ENCODE measurements at regions not wholly inside any gene's neighbourhood (a gene's known extent, or its start where the extent isn't known, plus 50 kb on each side); places are given as distances from the start of the nearest gene placed in this dataset.

DNA sequence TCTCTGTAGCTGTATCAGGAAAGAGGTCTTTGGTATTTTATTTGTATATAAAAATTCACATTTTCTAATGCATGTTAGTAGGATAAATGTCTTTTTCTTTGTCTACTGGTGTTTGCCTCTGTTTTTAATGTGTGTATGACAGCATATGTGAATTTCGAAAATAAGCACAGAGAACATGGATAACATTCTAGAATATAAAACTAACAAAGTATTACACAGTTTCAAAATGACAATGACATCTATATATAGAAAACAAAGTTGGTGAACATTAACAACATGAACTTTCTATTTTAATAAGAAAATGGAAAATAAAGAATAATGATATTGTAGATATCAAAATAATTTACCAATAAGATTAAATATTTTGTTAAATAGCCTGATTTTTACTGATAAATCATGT, 608.0 kb downstream of the COL12A1 start:
- no peaks in the 10 kb centered on the region for H4K20me1 ChIP-seq (ENCODE audit: insufficient read depth, low read length)
- no peaks in the 10 kb centered on the region for H3K36me3 ChIP-seq (replicated peaks in 1 of 2; ENCODE audit: control insufficient read depth in 1 of 2, insufficient read depth in 2 of 2, low read length in 2 of 2)
- H3K27ac ChIP-seq (ENCODE audit: extremely low read length, insufficient read depth, low read length) = no peak overlapping the region
- intact Hi-C loops (cut with micrococcal nuclease; ENCODE audit: unreplicated experiment) = no loop called here
- in situ Hi-C loops (cut with HindIII; ENCODE audit: extremely low pct_ligation_motif_present, low pct_unique_long_range_greater_than_20kb) = loop anchor here (25.0 kb wide), 1 partner anchor 614 kb away; the partner anchor contains the start of gene COL12A1
- FAIRE-seq (no peak), DNase-seq (ENCODE audit: low spot score) (no peak), ATAC-seq (no peak)
- BruUV-seq (replicated peaks) = no TSS peak
- no peak overlapping the region for H2AFZ ChIP-seq (ENCODE audit: low read length)
- ChIA-PET POLR2A (no interaction called here), CTCF (ENCODE audit: low intra/inter-chr PET ratio, low total read pairs) (no interaction called here)
- H3K4me2 ChIP-seq (ENCODE audit: low read depth, low read length) = no peak overlapping the region
- no peak overlapping the region for H3K9ac ChIP-seq (ENCODE audit: insufficient read depth, low read depth, low read length)
- no peaks in the 10 kb centered on the region for H3K4me1 ChIP-seq (ENCODE audit: insufficient read depth, low read length)
- no peaks in the 10 kb centered on the region for H3K79me2 ChIP-seq (ENCODE audit: insufficient read depth, low read length)
- no peaks in the 10 kb centered on the region for H3K9me3 ChIP-seq (ENCODE audit: low read length)
- TF ChIP-seq, protein P1, sequence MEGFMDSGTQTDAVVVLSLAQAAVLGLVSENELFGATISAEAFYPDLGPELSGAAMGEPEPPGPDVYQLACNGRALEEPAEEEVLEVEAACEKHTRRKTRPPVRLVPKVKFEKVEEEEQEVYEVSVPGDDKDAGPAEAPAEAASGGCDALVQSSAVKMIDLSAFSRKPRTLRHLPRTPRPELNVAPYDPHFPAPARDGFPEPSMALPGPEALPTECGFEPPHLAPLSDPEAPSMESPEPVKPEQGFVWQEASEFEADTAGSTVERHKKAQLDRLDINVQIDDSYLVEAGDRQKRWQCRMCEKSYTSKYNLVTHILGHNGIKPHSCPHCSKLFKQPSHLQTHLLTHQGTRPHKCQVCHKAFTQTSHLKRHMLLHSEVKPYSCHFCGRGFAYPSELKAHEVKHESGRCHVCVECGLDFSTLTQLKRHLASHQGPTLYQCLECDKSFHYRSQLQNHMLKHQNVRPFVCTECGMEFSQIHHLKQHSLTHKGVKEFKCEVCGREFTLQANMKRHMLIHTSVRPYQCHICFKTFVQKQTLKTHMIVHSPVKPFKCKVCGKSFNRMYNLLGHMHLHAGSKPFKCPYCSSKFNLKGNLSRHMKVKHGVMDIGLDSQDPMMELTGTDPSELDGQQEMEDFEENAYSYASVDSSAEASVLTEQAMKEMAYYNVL (CRISPR knock-in tag; IDR thresholded peaks at IDR 0.05; ENCODE audit: borderline replicate concordance) = no peak
- TF ChIP-seq FOXK2 (IDR thresholded peaks at IDR 0.05) (no peak), NR1H2 (CRISPR knock-in tag; IDR thresholded peaks at IDR 0.05; ENCODE audit: borderline replicate concordance, low read depth) (no peak), SUZ12 (IDR thresholded peaks at IDR 0.05; ENCODE audit: low read depth, low read length) (no peak), HCFC1 (IDR thresholded peaks at IDR 0.05; ENCODE audit: low read depth, low read length) (no peak), ZNF550 (CRISPR knock-in tag; IDR thresholded peaks at IDR 0.05; ENCODE audit: borderline replicate concordance) (no peak), HDAC1 (CRISPR knock-in tag; IDR thresholded peaks at IDR 0.05) (no peak), IKZF1 (IDR thresholded peaks at IDR 0.05) (no peak), REL (CRISPR knock-in tag; conservative IDR thresholded peaks at IDR 0.05) (no peak), ZNF577 (CRISPR knock-in tag; IDR thresholded peaks at IDR 0.05; ENCODE audit: borderline replicate concordance, low read depth) (no peak), HMG20B (CRISPR knock-in tag; conservative IDR thresholded peaks at IDR 0.05) (no peak), MEIS1 (CRISPR knock-in tag; IDR thresholded peaks at IDR 0.05; ENCODE audit: borderline replicate concordance) (no peak), ATRX (CRISPR knock-in tag; IDR thresholded peaks at IDR 0.05; ENCODE audit: borderline replicate concordance) (no peak), POLR2A (IDR thresholded peaks at IDR 0.05; ENCODE audit: insufficient read depth in 1 of 2, low read depth in 2 of 2, low read length in 2 of 2) (no peak), EP300 (IDR thresholded peaks at IDR 0.05; ENCODE audit: low read depth in 2 of 2, low read length in 2 of 2) (no peak), EP300 (CRISPR knock-in tag; IDR thresholded peaks at IDR 0.05; ENCODE audit: borderline replicate concordance) (no peak), SP140L (CRISPR knock-in tag; IDR thresholded peaks at IDR 0.05; ENCODE audit: borderline replicate concordance) (no peak)
- 4% methylated on average over 1 of the region's 1 CpG for WGBS (ENCODE audit: low lambda C conversion rate)
- H3K4me3 ChIP-seq (replicated peaks in 1 of 3; ENCODE audit: insufficient read depth in 1 of 3, low read depth in 2 of 3, low read length in 3 of 3) = no peak overlapping the region
- H3K27me3 ChIP-seq (ENCODE audit: control insufficient read depth in 1 of 2, insufficient read depth in 2 of 2, low read length in 2 of 2) = no peaks in the 10 kb centered on the region

All from HepG2 (cell line).